IPS DF 19.7 (cell line): ENCODE measurements at regions not wholly inside any gene's neighbourhood (a gene's known extent, or its start where the extent isn't known, plus 50 kb on each side); places are given as distances from the start of the nearest gene placed in this dataset.
"Not testable (repeated sequence)": the region's sequence is repeated elsewhere in the genome, so short reads cannot be mapped to it uniquely, and the experiment has no call there.

Experiments used
- DNase-seq: peaks from one replicate; pipeline ENCODE4 v3.0.0-alpha.2; 2013; ENCODE audit warnings: low read depth, low spot score

DNA sequence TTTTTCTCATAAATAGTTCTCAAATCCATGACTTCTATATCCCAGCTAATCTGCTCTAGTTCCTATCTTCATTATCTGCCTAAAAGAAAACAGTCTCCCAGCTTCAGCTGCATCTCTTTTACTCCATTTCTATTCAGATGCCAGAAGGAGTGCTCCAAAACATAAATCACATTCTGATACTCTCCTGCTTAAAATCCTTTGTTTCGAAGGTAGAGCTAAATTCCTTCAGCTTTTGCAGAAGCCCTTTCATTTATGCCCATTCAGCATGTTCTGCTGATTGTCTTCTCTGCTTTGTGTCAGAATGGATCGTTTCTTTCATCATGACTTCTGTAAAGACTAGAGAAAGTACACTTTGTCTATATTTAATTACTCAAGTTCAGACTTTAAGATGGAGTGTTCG lies 440.1 kb upstream of the SMIM31 start:
- no peak for DNase-seq

DNA sequence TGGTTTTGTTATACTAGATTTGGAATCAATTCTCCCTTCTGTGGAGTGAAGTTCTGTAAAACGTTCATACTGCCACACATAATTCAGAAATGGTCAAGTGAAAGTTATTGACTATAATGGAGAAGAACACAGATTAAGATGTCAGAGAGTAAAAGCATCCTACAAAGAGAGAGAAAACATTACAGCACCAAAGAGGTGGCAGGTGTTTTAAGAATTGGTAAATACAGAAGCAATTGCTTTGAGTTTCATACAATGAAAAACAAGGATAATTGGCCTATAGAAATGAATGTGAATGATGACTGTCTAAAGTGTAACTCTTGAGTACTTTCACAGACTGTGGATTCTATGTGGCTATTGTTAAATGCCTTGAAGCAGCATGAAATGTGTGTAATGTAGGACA lies 435.6 kb upstream of the SMIM31 start:
- no peak for DNase-seq

DNA sequence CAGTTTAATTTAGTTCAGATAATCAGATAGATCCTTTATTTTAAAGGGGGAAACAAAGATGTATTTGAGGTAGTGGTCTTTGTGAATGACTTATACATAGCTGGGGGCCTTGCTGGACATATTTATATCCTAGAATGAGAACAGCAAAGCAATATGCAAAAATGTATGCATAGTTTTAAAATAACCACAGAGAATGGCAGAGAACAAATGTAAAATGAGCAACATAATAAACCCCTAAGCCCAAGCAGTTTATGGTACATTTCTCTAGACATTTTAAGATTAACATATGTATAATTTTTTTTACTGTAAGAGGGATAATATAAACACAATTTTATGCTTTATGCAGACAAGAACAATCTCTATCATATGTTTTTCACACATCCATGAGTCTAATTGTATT lies 434.2 kb upstream of the SMIM31 start:
- DNase-seq = no peak

DNA sequence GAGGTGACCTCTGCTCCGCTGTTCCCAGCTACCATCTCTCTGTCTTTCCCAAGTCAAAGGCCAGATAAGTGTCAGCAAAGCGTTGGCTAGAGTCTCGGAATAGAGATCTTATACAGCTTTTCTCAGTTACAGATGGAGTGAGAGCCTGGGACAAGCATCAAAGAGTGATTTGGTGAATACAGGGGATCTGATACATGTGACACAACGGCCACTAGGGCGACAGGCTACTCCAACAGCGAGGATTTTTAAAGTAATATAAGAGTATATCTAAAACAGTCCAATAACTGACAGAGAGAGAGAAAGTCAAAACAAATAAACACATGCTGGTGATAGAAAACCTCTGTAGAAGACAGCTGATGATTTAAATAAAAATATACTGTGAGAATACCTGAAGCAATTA lies 433.1 kb upstream of the SMIM31 start:
- DNase-seq = no peak

DNA sequence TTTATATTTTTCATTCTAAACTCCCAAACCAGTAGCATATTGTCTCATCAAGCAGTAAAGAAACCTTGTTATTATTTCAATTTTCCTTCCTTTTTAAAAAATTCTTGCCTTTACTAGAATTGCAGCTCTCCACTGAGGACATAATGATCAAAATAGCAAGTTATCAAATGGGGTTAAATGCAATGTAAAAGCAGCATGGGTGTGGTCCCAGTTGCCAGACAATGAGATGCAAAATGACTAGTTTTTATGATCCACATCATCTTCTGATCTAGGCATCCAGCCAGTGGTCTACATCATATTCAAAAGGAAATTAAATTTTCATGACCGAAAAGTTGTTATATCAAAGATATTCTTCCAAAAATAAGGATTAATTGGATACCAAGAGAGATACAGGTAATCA lies 427.9 kb upstream of the SMIM31 start:
- DNase-seq = no peak

DNA sequence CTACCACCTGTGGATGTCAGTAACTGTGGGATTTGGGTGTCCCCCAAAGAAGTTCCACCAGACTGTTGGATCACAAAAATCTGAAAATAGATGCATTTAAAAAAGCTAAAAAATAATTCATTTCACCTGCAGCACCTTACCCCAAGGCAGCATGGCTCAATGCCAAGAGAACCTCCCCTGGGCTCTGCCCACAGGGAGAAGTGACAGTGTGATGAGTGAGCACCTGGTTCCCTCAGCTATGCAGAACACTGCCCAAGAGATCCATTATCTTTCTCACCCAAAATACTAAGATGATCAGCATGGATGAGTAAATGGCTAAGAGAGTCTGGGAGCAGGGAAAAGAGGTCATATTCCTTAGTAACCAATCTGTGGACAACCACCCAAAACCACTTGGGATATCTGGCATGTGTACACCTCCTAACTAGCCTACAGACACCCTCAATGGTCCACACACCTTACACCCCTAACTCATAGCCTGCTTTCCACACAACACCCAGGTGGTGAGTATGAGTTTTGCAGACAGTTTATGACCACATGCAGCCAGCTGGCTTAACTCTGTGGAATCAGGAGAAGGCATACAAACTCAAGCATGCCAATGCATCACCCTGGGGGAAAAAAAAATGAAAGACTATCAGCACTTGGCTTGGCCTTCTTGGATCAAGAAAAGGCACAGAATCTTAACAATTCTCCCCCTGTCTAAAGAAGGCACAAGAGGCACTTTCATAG lies 416.5 kb upstream of the SMIM31 start:
- DNase-seq = no peak

DNA sequence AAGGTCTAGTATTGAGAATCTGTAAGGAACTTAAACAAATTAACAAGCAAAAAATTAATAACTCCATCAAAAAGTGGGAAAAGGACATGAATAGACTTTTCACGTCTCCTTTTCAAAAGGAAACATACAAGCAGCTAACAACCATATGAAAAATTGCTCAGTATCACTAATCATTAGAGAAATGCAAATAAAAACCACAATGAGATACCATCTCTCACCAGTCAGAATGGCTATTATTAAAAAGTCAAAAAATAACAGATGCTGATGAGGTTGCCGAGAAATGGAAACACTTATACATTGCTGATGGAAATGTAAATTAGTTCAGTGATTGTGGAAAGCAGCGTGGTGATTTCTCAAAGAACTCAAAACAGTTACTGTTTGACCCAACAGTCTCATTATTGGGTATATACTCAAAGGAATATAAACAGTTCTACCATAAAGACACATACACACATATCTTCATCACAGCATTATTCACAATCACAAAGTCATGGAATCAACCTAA lies 410.4 kb upstream of the SMIM31 start:
- DNase-seq = no peak

DNA sequence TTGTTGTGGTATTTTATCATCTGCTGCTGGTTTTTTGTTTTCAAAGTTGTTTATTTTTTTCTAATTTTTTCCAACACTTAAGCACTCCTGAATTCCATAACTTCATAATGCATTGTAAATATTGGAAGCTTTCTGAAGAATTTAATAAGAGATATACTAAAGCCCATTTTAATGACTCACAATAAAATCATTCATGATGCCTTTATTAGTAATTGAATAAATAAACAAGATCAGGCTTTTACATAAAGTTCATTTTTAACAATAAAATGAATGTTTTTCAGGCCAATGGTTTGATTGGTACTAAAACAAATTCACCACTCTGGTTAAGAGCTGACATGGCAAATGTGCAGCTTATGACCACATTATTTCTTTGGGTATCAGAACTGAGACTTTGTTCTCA lies 408.2 kb upstream of the SMIM31 start:
- no peak for DNase-seq

DNA sequence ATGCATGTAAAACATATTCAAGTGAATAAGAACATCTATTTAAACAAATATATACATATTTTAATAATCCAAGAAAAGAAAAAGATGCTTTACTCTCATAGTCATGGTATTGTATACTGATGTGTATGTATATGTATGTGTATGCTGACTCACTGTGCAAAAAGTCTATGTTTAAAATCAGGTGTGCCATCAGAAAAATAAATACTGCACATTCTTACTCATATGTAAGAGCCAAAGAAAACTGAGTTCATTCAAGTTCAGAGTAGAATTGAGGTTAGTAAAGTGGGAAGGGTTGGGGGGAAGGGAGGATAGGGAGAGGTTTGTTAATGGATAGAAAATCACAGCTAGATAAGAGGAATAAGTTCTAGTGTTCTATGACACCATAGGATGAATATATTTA lies 403.9 kb upstream of the SMIM31 start:
- DNase-seq = no peak

DNA sequence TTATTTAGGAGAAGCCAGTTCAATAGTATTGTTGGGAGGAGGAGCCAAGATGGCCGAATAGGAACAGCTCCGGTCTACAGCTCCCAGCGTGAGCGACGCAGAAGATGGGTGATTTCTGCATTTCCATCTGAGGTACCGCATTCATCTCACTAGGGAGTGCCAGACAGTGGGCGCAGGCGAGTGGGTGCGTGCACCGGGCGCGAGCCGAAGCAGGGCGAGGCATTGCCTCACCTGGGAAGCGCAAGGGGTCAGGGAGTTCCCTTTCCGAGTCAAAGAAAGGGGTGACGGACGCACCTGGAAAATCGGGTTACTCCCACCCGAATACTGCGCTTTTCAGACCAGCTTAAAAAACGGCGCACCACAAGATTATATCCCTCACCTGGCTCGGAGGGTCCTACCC lies 403.2 kb upstream of the SMIM31 start:
- not testable (repeated sequence) for DNase-seq

DNA sequence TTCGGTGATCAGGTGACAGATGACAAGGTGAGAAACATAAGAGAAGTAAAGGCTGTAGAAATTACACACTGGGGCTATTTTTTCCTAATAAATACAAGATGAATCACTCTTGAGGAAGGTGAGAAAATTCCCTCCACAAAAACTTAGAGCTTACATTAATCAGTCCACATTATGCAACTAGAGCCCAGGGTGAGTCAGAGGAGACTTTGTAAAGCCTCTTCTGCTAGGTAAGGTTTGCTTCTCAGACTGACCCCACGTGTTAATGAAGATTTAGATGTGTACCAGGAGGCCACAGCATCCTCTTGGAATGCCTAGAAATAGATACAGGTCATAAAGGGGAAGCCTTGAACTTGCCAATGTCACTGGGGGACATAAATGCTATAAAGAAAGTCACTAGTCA lies 396.0 kb upstream of the SMIM31 start:
- DNase-seq = no peak

DNA sequence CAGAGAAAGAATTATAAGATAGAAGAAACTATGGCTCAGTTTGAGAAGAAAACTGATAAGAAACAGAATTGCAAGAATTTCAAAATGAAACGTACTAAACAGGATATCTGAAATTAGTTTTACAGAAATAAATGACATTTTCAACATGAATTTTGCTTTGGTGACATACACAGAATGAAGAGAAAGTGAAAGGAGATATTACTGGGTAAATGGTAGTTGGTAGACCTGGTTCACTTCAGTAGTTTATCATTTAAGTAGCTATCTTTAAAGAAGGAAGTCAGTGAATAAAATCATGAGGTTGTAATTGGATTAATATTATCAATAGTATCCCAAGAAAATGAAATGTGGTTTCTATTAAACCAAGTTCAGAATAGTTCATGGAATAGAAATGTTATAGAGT lies 395.5 kb upstream of the SMIM31 start:
- DNase-seq = no peak

DNA sequence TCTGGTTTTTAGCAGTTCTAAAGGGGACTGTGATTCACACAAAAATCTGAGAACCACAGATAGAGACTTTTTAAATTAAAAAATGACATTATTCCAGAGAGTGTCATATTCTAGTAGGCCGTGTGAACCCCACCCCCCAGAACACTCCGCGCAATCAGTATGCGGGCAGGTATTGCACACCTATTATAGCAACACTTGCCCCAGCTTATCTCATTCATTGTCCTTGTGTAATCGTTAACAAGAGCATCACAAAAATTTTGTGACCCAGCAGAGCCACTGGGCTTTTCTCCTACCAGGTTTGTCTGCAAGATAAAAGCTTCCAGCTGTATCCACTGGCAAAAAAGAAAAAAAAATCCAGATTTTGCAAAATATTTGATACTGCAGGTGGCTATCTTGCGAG lies 394.1 kb upstream of the SMIM31 start:
- DNase-seq = no peak

DNA sequence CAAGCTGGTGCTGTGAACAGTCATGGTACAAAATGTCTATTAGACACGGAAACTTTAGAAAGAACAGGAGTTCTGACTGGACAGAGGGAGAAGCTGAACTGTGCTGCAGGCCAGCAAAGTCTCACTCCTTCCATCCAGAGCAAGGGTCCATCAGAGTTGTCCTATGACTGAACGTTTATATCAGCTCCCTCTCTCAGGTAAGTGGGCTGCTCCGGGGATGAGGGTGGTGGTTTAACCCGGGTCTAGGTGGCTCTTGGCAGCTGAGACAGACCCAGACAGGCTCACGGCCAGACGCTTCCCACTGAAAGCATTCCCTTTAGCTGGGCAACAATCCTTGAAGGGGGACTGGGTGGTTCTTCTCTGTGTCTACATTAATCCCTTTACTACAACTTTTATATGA lies 385.0 kb upstream of the SMIM31 start:
- no peak for DNase-seq

DNA sequence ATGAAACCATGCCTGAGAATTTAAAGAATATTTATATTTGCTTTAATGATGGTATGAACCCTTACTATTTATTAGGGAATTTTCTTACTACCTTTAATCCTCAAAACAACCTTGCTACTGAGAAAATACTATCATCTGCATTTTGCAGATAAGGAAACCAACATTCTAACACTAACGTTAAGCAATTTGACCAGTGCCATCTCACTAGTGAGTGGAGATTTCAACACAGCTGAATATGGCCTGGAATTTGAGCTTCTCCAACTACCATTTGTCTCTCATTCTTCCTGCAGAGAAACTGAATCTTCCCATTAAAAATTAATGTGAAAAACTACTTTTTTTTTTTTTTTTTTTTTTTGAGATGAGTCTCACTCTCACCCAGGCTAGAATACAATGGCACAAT lies 380.9 kb upstream of the SMIM31 start:
- DNase-seq = no peak

DNA sequence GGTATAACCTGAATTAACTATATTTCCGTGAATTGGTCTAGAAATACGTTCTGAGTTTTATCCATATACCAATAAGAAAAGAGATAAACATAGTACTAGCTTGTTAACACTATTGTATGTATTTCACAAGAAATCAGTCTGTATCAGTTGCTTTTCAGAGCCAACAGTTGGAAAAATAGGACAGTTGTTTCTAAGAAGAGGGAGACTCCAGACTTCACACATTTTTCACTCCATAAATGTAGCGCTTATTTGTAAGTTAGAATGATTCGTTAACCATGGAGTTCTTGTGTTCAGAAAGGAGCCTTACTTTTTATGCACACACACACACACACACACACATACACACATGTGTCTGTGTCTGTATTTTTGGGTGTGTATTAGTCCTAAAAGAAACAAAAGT lies 376.7 kb upstream of the SMIM31 start:
- DNase-seq = no peak

DNA sequence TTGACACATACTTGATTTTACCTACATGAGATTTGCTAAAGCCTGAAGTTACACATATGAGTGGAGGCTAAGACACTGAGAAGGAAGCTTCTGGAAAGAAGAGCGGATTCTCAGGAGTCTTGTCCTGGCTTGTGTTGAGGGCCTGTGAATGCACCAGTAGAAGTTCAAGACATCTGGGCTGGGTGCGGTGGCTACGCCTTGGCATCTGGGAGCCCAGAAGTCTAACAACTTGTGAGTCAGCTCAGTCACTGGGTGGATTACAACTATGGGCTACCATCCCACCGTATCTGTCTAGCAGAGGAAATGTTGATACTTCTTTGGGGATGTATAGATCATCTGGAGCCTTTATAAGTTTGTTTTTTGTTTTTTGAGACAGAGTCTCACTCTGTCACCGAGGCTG lies 375.6 kb upstream of the SMIM31 start:
- no peak for DNase-seq

DNA sequence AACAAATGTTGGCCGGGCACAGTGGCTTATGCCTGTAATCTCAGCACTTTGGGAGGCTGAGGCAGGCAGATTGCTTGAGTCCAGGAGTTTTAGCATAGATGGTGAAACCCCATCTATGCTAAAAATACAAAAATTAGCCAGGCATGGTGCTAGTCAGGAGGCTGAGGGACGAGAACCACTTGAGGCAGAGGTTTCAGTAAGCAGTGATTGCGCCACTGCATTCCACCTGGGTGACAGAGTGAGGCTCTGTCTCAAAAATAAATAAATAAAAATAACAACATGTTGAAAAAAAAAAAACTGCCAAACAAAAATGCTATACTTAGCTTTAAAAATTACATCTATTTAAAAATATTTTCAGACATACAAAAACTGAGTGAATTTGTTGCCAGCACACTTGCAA lies 374.2 kb upstream of the SMIM31 start:
- no peak for DNase-seq

DNA sequence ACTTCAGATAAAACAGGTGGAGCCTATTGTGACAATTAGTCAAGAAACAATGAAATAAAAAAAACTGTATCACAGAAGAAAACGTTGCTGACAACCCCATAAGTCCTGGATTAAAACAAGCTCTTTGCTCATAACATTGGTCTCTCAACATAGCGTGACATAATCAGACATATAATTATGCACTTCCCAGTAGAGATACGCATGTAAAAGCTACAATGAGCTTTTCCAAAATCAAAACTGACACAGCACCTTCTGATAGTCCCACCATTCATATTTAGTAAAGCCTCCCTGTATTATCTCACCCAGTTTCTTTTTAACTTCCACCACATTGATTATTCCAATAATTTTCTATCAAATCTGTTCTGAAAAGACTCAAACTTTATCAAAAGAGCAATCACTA lies 372.1 kb upstream of the SMIM31 start:
- DNase-seq = no peak

DNA sequence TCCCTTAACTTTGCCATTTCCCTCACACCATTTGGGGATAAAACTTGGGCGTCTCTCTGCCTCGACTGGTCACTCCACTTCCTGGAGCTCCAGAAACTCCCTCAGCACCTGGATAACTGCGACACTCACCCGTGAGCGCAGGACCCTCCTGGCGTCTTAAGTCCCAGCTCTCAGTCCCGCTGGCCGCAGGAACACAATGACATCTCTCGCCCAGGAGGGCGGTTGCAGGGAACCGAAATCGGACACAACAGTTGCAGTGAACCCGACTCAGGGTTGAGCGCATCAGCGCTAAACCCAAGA lies 370.9 kb upstream of the SMIM31 start:
- DNase-seq = peak; percentile 20

DNA sequence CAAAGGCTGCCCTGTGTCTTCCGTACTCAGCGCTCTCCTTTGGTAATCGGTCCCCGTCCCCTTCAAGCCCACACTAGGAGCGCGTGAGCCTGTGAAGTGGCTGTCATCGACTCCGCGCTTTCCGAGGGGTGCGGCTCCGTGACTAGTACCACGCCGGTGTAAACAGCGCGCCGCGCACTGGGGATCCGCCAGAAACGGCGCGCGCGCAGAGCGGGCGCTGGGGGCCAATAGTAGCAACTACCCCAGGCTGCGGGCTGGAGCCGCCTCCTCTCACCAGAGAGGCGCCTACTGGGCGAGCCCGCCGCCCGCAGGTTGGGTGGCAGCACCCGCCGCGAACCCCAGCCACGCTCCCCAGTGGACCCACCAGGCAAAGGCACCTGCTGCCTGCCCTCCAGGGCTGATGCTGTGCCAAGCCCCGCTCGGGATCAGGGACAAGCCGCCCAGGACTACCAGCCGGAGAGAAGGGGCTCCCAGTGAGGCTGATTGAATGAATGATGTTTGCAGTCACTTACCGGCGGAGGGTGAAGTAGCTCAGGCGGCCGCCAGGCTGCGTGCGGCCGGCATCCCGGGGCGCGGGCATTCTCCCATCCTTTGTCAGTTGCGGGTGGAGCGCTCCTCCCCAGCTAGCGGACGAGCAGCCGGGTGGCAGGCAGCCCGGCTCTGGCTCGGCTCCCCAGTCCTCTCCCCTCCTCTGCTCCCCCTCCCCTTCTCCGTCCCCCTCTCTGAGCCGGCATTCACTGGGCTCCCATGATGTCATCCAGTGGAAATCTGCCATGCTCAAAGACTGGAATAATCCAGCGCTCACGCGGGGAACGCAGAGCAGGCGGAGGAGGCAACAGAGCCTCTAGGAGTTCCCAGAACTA lies 370.3 kb upstream of the SMIM31 start:
- peak; percentile 17 for DNase-seq

DNA sequence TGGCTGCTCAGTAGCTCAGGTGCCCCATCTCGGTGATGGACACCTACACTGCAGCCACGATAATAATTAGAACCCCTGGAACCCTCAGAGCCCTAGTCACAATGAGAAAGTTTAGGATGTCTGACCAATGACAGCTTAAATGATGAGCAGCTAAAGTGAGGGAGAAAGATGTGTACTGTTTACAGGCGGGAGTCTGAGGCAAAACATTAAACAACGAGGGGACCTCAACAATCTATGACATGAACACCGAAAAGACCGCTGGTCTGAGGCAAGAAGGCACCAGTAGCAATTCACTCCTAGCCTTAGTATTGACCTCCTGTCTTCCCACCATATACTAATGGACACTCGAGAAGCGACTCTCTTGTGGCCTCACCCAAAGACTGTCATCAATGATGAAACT lies 369.5 kb upstream of the SMIM31 start:
- no peak for DNase-seq

DNA sequence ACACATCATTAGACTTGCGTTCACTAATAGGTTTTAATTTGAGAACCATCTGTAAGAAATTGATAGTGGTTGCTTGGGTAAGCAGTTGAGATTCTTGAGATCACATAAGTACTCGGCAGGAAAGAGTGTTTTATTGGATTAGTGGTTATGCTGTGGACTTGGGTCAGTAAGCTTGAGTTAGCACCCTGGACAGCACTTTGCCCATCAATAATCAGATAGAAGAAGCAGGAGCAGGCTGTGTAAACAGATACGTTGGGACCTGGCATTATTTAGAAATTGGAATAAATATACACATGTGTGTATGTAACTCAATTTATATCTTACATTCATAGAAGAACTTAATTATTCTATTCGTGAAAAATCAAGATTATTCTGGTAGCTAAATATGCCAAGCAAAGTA lies 357.5 kb upstream of the SMIM31 start:
- DNase-seq = no peak
